Activated naive CD8-positive, alpha-beta T cell treated with anti-CD3 and anti-CD28 coated beads for 36 hours (primary cell): ENCODE measurements at regions not wholly inside any gene's neighbourhood (a gene's known extent, or its start where the extent isn't known, plus 50 kb on each side); places are given as distances from the start of the nearest gene placed in this dataset.

Source experiments
- DNase-seq: peaks from one replicate; pipeline ENCODE4 v3.0.0; 2021
- H3K27ac Mint-ChIP-seq: one replicate; pipeline ENCODE4 v1.8.0; 2022; ENCODE audit warnings: mild to moderate bottlenecking, moderate library complexity, mixed read lengths
- H3K27me3 Mint-ChIP-seq: one replicate; pipeline ENCODE4 v1.8.0; 2022; ENCODE audit warnings: mild to moderate bottlenecking, mixed read lengths
- H3K36me3 Mint-ChIP-seq: one replicate; pipeline ENCODE4 v1.8.0; 2021; ENCODE audit warnings: mild to moderate bottlenecking, mixed read lengths
- H3K4me1 Mint-ChIP-seq: one replicate; pipeline ENCODE4 v1.8.0; 2021; ENCODE audit warnings: mixed read lengths
- H3K4me3 Mint-ChIP-seq: one replicate; pipeline ENCODE4 v1.8.0; 2022; ENCODE audit warnings: mild to moderate bottlenecking, moderate library complexity, mixed read lengths
- H3K9me3 Mint-ChIP-seq: one replicate; pipeline ENCODE4 v1.8.0; 2022; ENCODE audit warnings: mixed read lengths

- DNase-seq = no peak
- Mint-ChIP-seq H3K36me3 (no peaks in the 10 kb centered on the region), H3K4me1 (no peaks in the 10 kb centered on the region), H3K27ac (no peak overlapping the region), H3K27me3 (no peaks in the 10 kb centered on the region), H3K9me3 (peaks cover 4% of the 10 kb centered on the region), H3K4me3 (no peak overlapping the region)
Observed at GRCh38 chr2:57443086-57443485, 603.5 kb upstream of the VRK2 start.

GRCh38 chr2:57443973-57444521, 602.6 kb upstream of the VRK2 start:
- Mint-ChIP-seq H3K27me3 (no peaks in the 10 kb centered on the region), H3K4me3 (no peak overlapping the region), H3K9me3 (peaks cover 4% of the 10 kb centered on the region), H3K36me3 (no peaks in the 10 kb centered on the region), H3K4me1 (no peaks in the 10 kb centered on the region), H3K27ac (no peak overlapping the region)
- DNase-seq = no peak

GRCh38 chr2:57444752-57445430, 601.7 kb upstream of the VRK2 start:
- no peaks in the 10 kb centered on the region for H3K27me3 Mint-ChIP-seq
- H3K9me3 Mint-ChIP-seq = peaks cover 4% of the 10 kb centered on the region
- H3K4me3 Mint-ChIP-seq = no peak overlapping the region
- no peak overlapping the region for H3K27ac Mint-ChIP-seq
- no peaks in the 10 kb centered on the region for H3K4me1 Mint-ChIP-seq
- no peak for DNase-seq
- H3K36me3 Mint-ChIP-seq = no peaks in the 10 kb centered on the region

GRCh38 chr2:57448816-57449215, 597.8 kb upstream of the VRK2 start:
- H3K4me1 Mint-ChIP-seq = no peaks in the 10 kb centered on the region
- no peak overlapping the region for H3K4me3 Mint-ChIP-seq
- H3K27ac Mint-ChIP-seq = no peak overlapping the region
- no peaks in the 10 kb centered on the region for H3K27me3 Mint-ChIP-seq
- H3K36me3 Mint-ChIP-seq = no peaks in the 10 kb centered on the region
- peaks cover 5% of the 10 kb centered on the region for H3K9me3 Mint-ChIP-seq
- DNase-seq = no peak

GRCh38 chr2:57450170-57450569, 596.4 kb upstream of the VRK2 start:
- DNase-seq = no peak
- H3K9me3 Mint-ChIP-seq = peaks cover 2% of the 10 kb centered on the region
- no peaks in the 10 kb centered on the region for H3K36me3 Mint-ChIP-seq
- H3K4me1 Mint-ChIP-seq = no peaks in the 10 kb centered on the region
- H3K27ac Mint-ChIP-seq = no peak overlapping the region
- H3K27me3 Mint-ChIP-seq = no peaks in the 10 kb centered on the region
- H3K4me3 Mint-ChIP-seq = no peak overlapping the region

- H3K36me3 Mint-ChIP-seq = no peaks in the 10 kb centered on the region
- no peaks in the 10 kb centered on the region for H3K4me1 Mint-ChIP-seq
- no peak for DNase-seq
- peaks cover 1% of the 10 kb centered on the region for H3K9me3 Mint-ChIP-seq
- H3K4me3 Mint-ChIP-seq = no peak overlapping the region
- H3K27me3 Mint-ChIP-seq = no peaks in the 10 kb centered on the region
- no peak overlapping the region for H3K27ac Mint-ChIP-seq
Observed at GRCh38 chr2:57452634-57453033, 594.0 kb upstream of the VRK2 start.

GRCh38 chr2:57453945-57454344, 592.7 kb upstream of the VRK2 start:
- no peaks in the 10 kb centered on the region for H3K27me3 Mint-ChIP-seq
- H3K36me3 Mint-ChIP-seq = no peaks in the 10 kb centered on the region
- H3K4me3 Mint-ChIP-seq = no peak overlapping the region
- H3K4me1 Mint-ChIP-seq = no peaks in the 10 kb centered on the region
- peaks cover 1% of the 10 kb centered on the region for H3K9me3 Mint-ChIP-seq
- DNase-seq = no peak
- no peak overlapping the region for H3K27ac Mint-ChIP-seq

GRCh38 chr2:57460396-57461276, 586.0 kb upstream of the VRK2 start:
- Mint-ChIP-seq H3K36me3 (no peaks in the 10 kb centered on the region), H3K4me1 (no peaks in the 10 kb centered on the region), H3K4me3 (no peak overlapping the region), H3K27ac (no peak overlapping the region), H3K9me3 (peaks cover 2% of the 10 kb centered on the region), H3K27me3 (no peaks in the 10 kb centered on the region)
- no peak for DNase-seq

- peaks cover 2% of the 10 kb centered on the region for H3K9me3 Mint-ChIP-seq
- H3K4me1 Mint-ChIP-seq = no peaks in the 10 kb centered on the region
- H3K27me3 Mint-ChIP-seq = no peaks in the 10 kb centered on the region
- no peak for DNase-seq
- H3K36me3 Mint-ChIP-seq = no peaks in the 10 kb centered on the region
- no peak overlapping the region for H3K27ac Mint-ChIP-seq
- no peak overlapping the region for H3K4me3 Mint-ChIP-seq
Observed at GRCh38 chr2:57461624-57462023, 585.0 kb upstream of the VRK2 start.

GRCh38 chr2:57465067-57465466, 581.5 kb upstream of the VRK2 start:
- no peaks in the 10 kb centered on the region for H3K27me3 Mint-ChIP-seq
- no peak overlapping the region for H3K4me3 Mint-ChIP-seq
- DNase-seq = no peak
- H3K4me1 Mint-ChIP-seq = no peaks in the 10 kb centered on the region
- H3K36me3 Mint-ChIP-seq = no peaks in the 10 kb centered on the region
- no peak overlapping the region for H3K27ac Mint-ChIP-seq
- peaks cover 2% of the 10 kb centered on the region for H3K9me3 Mint-ChIP-seq

- no peaks in the 10 kb centered on the region for H3K4me1 Mint-ChIP-seq
- H3K9me3 Mint-ChIP-seq = peaks cover 2% of the 10 kb centered on the region
- no peak overlapping the region for H3K27ac Mint-ChIP-seq
- H3K4me3 Mint-ChIP-seq = no peak overlapping the region
- H3K27me3 Mint-ChIP-seq = no peaks in the 10 kb centered on the region
- no peaks in the 10 kb centered on the region for H3K36me3 Mint-ChIP-seq
- DNase-seq = no peak
Observed at GRCh38 chr2:57465967-57466366, 580.6 kb upstream of the VRK2 start.

GRCh38 chr2:57475391-57475790, 571.2 kb upstream of the VRK2 start:
- H3K4me1 Mint-ChIP-seq = no peaks in the 10 kb centered on the region

GRCh38 chr2:57479981-57480380, 566.6 kb upstream of the VRK2 start:
- Mint-ChIP-seq H3K36me3 (no peaks in the 10 kb centered on the region), H3K4me1 (no peaks in the 10 kb centered on the region), H3K4me3 (no peak overlapping the region), H3K9me3 (peaks cover 2% of the 10 kb centered on the region), H3K27me3 (peaks cover 3% of the 10 kb centered on the region), H3K27ac (no peak overlapping the region)
- no peak for DNase-seq

More at GRCh38 chr2:57475391-57475790, 571.2 kb upstream of the VRK2 start:
- no peak for DNase-seq
- Mint-ChIP-seq H3K27ac (no peak overlapping the region), H3K27me3 (peaks cover 3% of the 10 kb centered on the region), H3K36me3 (no peaks in the 10 kb centered on the region), H3K9me3 (peaks cover 2% of the 10 kb centered on the region), H3K4me3 (no peak overlapping the region)

GRCh38 chr2:57488061-57488460, 558.5 kb upstream of the VRK2 start:
- no peaks in the 10 kb centered on the region for H3K9me3 Mint-ChIP-seq
- no peak overlapping the region for H3K27ac Mint-ChIP-seq
- no peaks in the 10 kb centered on the region for H3K4me1 Mint-ChIP-seq
- H3K36me3 Mint-ChIP-seq = no peaks in the 10 kb centered on the region
- no peak for DNase-seq
- no peaks in the 10 kb centered on the region for H3K27me3 Mint-ChIP-seq
- no peak overlapping the region for H3K4me3 Mint-ChIP-seq

GRCh38 chr2:57490741-57491140, 555.9 kb upstream of the VRK2 start:
- Mint-ChIP-seq H3K9me3 (no peaks in the 10 kb centered on the region), H3K27ac (no peak overlapping the region), H3K4me3 (no peak overlapping the region), H3K4me1 (no peaks in the 10 kb centered on the region), H3K27me3 (no peaks in the 10 kb centered on the region), H3K36me3 (no peaks in the 10 kb centered on the region)
- no peak for DNase-seq
